HEK293T (cell line): ENCODE measurements at regions not wholly inside any gene's neighbourhood (a gene's known extent, or its start where the extent isn't known, plus 50 kb on each side); places are given as distances from the start of the nearest gene placed in this dataset.

Experiments
- ELF4 ChIP-seq: fragments of 450-650 bp; IDR thresholded peaks from 2 replicates; pipeline ENCODE4 v1.6.1; 2017; ENCODE audit warnings: antibody characterized with exemption
- SUZ12 ChIP-seq: fragments of 450-650 bp; IDR thresholded peaks from 2 replicates; pipeline ENCODE4 v1.6.1; 2016; ENCODE audit warnings: mild to moderate bottlenecking

GRCh38 chr5:67669916-67670315 is 473.3 kb upstream of the CD180 start:
- TF ChIP-seq ELF4 (no peak), SUZ12 (no peak)
